HG02852 (cell line): ENCODE measurements at regions not wholly inside any gene's neighbourhood (a gene's known extent, or its start where the extent isn't known, plus 50 kb on each side); places are given as distances from the start of the nearest gene placed in this dataset.
"Not testable (repeated sequence)": the region's sequence is repeated elsewhere in the genome, so short reads cannot be mapped to it uniquely, and the experiment has no call there.

ENCODE experiments used
- ATAC-seq: cut with Tn5 transposase; IDR thresholded peaks from one replicate; pipeline ENCODE4 v1.9.1; 2021; ENCODE audit warnings: mild to moderate bottlenecking, moderate library complexity; ENCODE audit not compliant: unreplicated experiment

GRCh38 chr20:25867015-25867775 lies 170.5 kb upstream of the ZNF337 start:
- not testable (repeated sequence) for ATAC-seq

- no peak for ATAC-seq
Measured at GRCh38 chr20:25865715-25866656, 169.3 kb upstream of the ZNF337 start.

- ATAC-seq = not testable (repeated sequence)
Measured at GRCh38 chr20:25864963-25865714, 168.5 kb upstream of the ZNF337 start.

- no peak for ATAC-seq
Measured at GRCh38 chr20:25864326-25864962, 167.8 kb upstream of the ZNF337 start.

GRCh38 chr20:25863536-25864325 lies 167.1 kb upstream of the ZNF337 start:
- ATAC-seq = no peak

GRCh38 chr20:25862967-25863530 lies 166.4 kb upstream of the ZNF337 start:
- ATAC-seq = not testable (repeated sequence)

- no peak for ATAC-seq
Measured at GRCh38 chr20:25860531-25861150, 164.0 kb upstream of the ZNF337 start.

- peak; percentile 39 for ATAC-seq
Measured at GRCh38 chr20:25859649-25860530, 163.2 kb upstream of the ZNF337 start.

- no peak for ATAC-seq
Measured at GRCh38 chr20:25858495-25859425, 162.1 kb upstream of the ZNF337 start.

- not testable (repeated sequence) for ATAC-seq
Measured at GRCh38 chr20:25857091-25857788, 160.6 kb upstream of the ZNF337 start.

GRCh38 chr20:25856256-25856884 lies 159.7 kb upstream of the ZNF337 start:
- no peak for ATAC-seq

- not testable (repeated sequence) for ATAC-seq
Measured at GRCh38 chr20:25855451-25856156, 159.0 kb upstream of the ZNF337 start.

GRCh38 chr20:25854666-25855065 lies 158.0 kb upstream of the ZNF337 start:
- not testable (repeated sequence) for ATAC-seq

- ATAC-seq = peak; percentile 79
Measured at GRCh38 chr20:25853718-25854388, 157.2 kb upstream of the ZNF337 start.
